Fibroblast of pulmonary artery (primary cell): ENCODE measurements at regions not wholly inside any gene's neighbourhood (a gene's known extent, or its start where the extent isn't known, plus 50 kb on each side); places are given as distances from the start of the nearest gene placed in this dataset.
A peak's percentile ranks its signal among the peaks of the same experiment; 100 is the strongest.

Source experiments
- DNase-seq: peaks from one replicate; pipeline ENCODE4 v3.0.0-alpha.2; 2010; ENCODE audit warnings: low read depth
- H3K4me3 ChIP-seq: replicated peaks from 2 replicates; pipeline ENCODE4 v1.5.1; 2011; ENCODE audit warnings: low read depth, mild to moderate bottlenecking, control low read depth, low read length, moderate library complexity
- CTCF ChIP-seq: IDR thresholded peaks from 2 replicates; pipeline ENCODE4 v1.5.1; 2011; ENCODE audit warnings: mild to moderate bottlenecking, control low read depth, low read length, inconsistent platforms; ENCODE audit errors: missing control alignments

GRCh38 chr3:145843561-145843960, 317.4 kb downstream of the PLOD2 start:
- no peak for TF ChIP-seq CTCF
- no peak for DNase-seq
- no peak overlapping the region for H3K4me3 ChIP-seq

GRCh38 chr3:145849115-145849514, 311.9 kb downstream of the PLOD2 start:
- H3K4me3 ChIP-seq = no peak overlapping the region
- peak; percentile 6 for DNase-seq
- no peak for TF ChIP-seq CTCF

GRCh38 chr3:145854499-145854898, 306.5 kb downstream of the PLOD2 start:
- H3K4me3 ChIP-seq = no peak overlapping the region
- DNase-seq = no peak
- TF ChIP-seq CTCF = no peak

GRCh38 chr3:145857956-145858355, 303.0 kb downstream of the PLOD2 start:
- DNase-seq = peak; percentile 8
- H3K4me3 ChIP-seq = no peak overlapping the region
- TF ChIP-seq CTCF = no peak

- no peak for DNase-seq
- TF ChIP-seq CTCF = no peak
- no peak overlapping the region for H3K4me3 ChIP-seq
These were observed 296.6 kb downstream of the PLOD2 start for GRCh38 chr3:145864336-145864735.

- TF ChIP-seq CTCF = no peak
- H3K4me3 ChIP-seq = no peak overlapping the region
- DNase-seq = peak; percentile 5
These were observed 295.5 kb downstream of the PLOD2 start for GRCh38 chr3:145865399-145866018.

- no peak for TF ChIP-seq CTCF
- peak; percentile 22 for DNase-seq
- no peak overlapping the region for H3K4me3 ChIP-seq
These were observed 291.0 kb downstream of the PLOD2 start for GRCh38 chr3:145869958-145870357.
